Esophagus squamous epithelium (tissue), 4 donors: ENCODE measurements at regions not wholly inside any gene's neighbourhood (a gene's known extent, or its start where the extent isn't known, plus 50 kb on each side); places are given as distances from the start of the nearest gene placed in this dataset.
"Not testable (repeated sequence)": the region's sequence is repeated elsewhere in the genome, so short reads cannot be mapped to it uniquely, and the experiment has no call there.

Experiments
- POLR2A ChIP-seq, 4 donors: fragments of 450-650 bp; IDR thresholded peaks; one replicate each; pipeline ENCODE4 v1.6.1; 2017; ENCODE audit warnings: antibody characterized with exemption in 4 of 4, mild to moderate bottlenecking in 4 of 4, moderate library complexity in 3 of 4
- TF ChIP-seq, protein P1 (sequence below), 6 experiments: fragments of 450-650 bp in 4 of 6; fragments of 200-600 bp in 2 of 6; sonication (generic) in 2 of 6; IDR thresholded peaks; one replicate each; pipeline ENCODE4 v1.5.1; 2016 to 2019; ENCODE audit warnings: antibody characterized with exemption in 6 of 6, mild to moderate bottlenecking in 4 of 6, moderate library complexity in 4 of 6

DNA sequence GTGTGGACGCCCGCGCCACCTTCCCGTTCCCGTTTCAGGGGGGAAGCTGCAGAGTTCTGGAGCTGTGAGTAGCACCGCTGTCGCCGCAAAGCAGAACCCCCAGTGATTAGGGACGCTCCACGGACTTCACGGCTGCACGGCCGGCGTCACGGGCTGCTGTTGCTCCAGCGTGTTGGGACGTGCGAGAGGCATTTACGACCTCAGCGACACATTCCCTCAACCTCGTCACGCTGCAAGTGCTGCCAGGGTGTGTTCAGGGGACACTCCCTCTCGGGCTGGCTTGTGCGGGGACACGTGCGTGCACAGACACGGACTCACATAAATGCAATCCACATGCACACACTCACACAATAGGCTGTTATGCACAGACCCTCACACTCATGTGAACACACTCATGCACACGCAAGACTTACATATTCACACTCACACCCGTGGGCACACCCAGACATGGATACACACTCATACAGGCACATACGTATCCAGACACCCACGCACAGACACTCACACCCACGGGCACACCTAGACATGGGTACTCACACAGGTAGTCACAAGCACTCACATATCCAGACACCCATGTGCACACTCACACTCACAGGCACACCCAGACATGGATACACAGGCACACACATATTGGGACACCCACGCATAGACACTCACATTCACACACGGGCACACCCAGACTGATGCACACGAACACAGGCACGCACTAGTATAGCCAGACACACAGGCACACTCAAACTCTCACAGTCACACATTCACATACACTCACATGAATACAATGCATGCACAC, 198.0 kb upstream of the ZNF469 start:
- TF ChIP-seq, protein P1, sequence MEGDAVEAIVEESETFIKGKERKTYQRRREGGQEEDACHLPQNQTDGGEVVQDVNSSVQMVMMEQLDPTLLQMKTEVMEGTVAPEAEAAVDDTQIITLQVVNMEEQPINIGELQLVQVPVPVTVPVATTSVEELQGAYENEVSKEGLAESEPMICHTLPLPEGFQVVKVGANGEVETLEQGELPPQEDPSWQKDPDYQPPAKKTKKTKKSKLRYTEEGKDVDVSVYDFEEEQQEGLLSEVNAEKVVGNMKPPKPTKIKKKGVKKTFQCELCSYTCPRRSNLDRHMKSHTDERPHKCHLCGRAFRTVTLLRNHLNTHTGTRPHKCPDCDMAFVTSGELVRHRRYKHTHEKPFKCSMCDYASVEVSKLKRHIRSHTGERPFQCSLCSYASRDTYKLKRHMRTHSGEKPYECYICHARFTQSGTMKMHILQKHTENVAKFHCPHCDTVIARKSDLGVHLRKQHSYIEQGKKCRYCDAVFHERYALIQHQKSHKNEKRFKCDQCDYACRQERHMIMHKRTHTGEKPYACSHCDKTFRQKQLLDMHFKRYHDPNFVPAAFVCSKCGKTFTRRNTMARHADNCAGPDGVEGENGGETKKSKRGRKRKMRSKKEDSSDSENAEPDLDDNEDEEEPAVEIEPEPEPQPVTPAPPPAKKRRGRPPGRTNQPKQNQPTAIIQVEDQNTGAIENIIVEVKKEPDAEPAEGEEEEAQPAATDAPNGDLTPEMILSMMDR (IDR thresholded peaks at IDR 0.05) = not testable (repeated sequence)
- TF ChIP-seq POLR2A (IDR thresholded peaks at IDR 0.05) = not testable (repeated sequence)
